ENCODE measurements at regions not wholly inside any gene's neighbourhood (a gene's known extent, or its start where the extent isn't known, plus 50 kb on each side); places are given as distances from the start of the nearest gene placed in this dataset.

DNA sequence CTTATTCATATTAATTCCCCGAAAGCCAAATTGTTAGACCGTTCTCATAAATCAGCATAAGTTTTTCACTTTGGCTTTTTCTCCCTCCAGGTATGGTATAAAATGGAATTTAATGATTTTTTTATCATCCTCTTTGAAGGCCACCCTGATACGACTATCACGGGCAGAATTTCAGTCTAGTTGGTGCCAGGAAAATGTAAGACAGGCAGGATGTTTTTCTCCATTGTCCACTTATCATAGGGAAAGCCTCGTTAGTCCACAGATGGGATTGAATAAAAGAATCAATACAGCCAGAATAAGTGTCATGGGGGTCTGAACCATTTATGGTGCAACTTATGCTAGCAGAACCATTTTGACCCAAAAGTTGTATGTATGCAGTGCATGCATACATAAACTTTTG, 566.0 kb upstream of the ARGLU1 start:
- TF ChIP-seq, protein P1, sequence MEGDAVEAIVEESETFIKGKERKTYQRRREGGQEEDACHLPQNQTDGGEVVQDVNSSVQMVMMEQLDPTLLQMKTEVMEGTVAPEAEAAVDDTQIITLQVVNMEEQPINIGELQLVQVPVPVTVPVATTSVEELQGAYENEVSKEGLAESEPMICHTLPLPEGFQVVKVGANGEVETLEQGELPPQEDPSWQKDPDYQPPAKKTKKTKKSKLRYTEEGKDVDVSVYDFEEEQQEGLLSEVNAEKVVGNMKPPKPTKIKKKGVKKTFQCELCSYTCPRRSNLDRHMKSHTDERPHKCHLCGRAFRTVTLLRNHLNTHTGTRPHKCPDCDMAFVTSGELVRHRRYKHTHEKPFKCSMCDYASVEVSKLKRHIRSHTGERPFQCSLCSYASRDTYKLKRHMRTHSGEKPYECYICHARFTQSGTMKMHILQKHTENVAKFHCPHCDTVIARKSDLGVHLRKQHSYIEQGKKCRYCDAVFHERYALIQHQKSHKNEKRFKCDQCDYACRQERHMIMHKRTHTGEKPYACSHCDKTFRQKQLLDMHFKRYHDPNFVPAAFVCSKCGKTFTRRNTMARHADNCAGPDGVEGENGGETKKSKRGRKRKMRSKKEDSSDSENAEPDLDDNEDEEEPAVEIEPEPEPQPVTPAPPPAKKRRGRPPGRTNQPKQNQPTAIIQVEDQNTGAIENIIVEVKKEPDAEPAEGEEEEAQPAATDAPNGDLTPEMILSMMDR (IDR thresholded peaks at IDR 0.05): no peak
- no peak for TF ChIP-seq JUN (CRISPR knock-in tag; IDR thresholded peaks at IDR 0.05)
- TF ChIP-seq TCF7 (CRISPR knock-in tag; IDR thresholded peaks at IDR 0.05; ENCODE audit: low read depth): no peak
- TF ChIP-seq IRF2 (CRISPR knock-in tag; IDR thresholded peaks at IDR 0.05; ENCODE audit: borderline replicate concordance, low read depth): no peak
- TF ChIP-seq, protein P2, sequence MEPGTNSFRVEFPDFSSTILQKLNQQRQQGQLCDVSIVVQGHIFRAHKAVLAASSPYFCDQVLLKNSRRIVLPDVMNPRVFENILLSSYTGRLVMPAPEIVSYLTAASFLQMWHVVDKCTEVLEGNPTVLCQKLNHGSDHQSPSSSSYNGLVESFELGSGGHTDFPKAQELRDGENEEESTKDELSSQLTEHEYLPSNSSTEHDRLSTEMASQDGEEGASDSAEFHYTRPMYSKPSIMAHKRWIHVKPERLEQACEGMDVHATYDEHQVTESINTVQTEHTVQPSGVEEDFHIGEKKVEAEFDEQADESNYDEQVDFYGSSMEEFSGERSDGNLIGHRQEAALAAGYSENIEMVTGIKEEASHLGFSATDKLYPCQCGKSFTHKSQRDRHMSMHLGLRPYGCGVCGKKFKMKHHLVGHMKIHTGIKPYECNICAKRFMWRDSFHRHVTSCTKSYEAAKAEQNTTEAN (CRISPR knock-in tag; IDR thresholded peaks at IDR 0.05): no peak
